IMR-90 (cell line): ENCODE measurements at regions not wholly inside any gene's neighbourhood (a gene's known extent, or its start where the extent isn't known, plus 50 kb on each side); places are given as distances from the start of the nearest gene placed in this dataset.

ENCODE experiments used
- ATAC-seq: fragments of 200-7000 bp; cut with Tn5 transposase; 2 replicates; pipeline ENCODE4 v1.9.1; 2020; ENCODE audit warnings: low read depth, mild to moderate bottlenecking, moderate library complexity
- BruUV-seq: library from RNA; stranded (reverse); fragments of 400-500 nt; replicated peaks from 2 replicates; lab custom pipeline; 2021; lab: Mats Ljungman, UMichigan
- CTCF ChIA-PET: fragments of 300-600 bp; formaldehyde crosslinking; extraction: SDS; loops from one replicate; lab custom pipeline; 2021; ENCODE audit warnings: antibody characterized with exemption; lab: Yijun Ruan, JAX
- POLR2A ChIA-PET: fragments of 300-600 bp; sonication (Branson Sonifier 250); formaldehyde crosslinking; loops from one replicate; lab custom pipeline; 2022; ENCODE audit warnings: antibody characterized with exemption; ENCODE audit not compliant: unreplicated experiment; lab: Charles Lee
- DNase-seq: peaks from one replicate; pipeline ENCODE4 v3.0.0; 2013
- H2AFZ ChIP-seq: replicated peaks from 2 replicates; pipeline ENCODE3; 2013; ENCODE audit warnings: low read length, mild to moderate bottlenecking; ENCODE audit not compliant: poor library complexity
- H2AK5ac ChIP-seq: 2 replicates; pipeline ENCODE4 v1.6.1; 2013; ENCODE audit warnings: low read depth, low read length, inconsistent platforms
- H2AK9ac ChIP-seq: replicated peaks from 2 replicates; pipeline ENCODE3; 2013; ENCODE audit warnings: mild to moderate bottlenecking, low read depth, low read length, moderate library complexity; ENCODE audit not compliant: poor library complexity
- H2BK120ac ChIP-seq: 2 replicates; pipeline ENCODE4 v1.6.1; 2013; ENCODE audit warnings: low read depth, low read length, inconsistent platforms
- H2BK15ac ChIP-seq: 3 replicates; pipeline ENCODE4 v1.6.1; 2013; ENCODE audit warnings: low read depth, low read length, inconsistent platforms
- H2BK20ac ChIP-seq: 2 replicates; pipeline ENCODE4 v1.6.1; 2013; ENCODE audit warnings: low read depth, mild to moderate bottlenecking, inconsistent platforms, low read length, moderate library complexity
- H2BK5ac ChIP-seq: 2 replicates; pipeline ENCODE4 v1.6.1; 2013; ENCODE audit warnings: mild to moderate bottlenecking, low read depth, low read length, inconsistent platforms; ENCODE audit not compliant: poor library complexity, severe bottlenecking
- H3K14ac ChIP-seq: replicated peaks from 2 replicates; pipeline ENCODE4 v1.6.1; 2013; ENCODE audit warnings: low read depth, low read length, inconsistent platforms
- H3K18ac ChIP-seq: 2 replicates; pipeline ENCODE4 v1.6.1; 2013; ENCODE audit warnings: low read depth, low read length, control low read depth
- H3K23ac ChIP-seq: 2 replicates; pipeline ENCODE4 v1.6.1; 2013; ENCODE audit warnings: low read depth, low read length, inconsistent platforms
- H3K27ac ChIP-seq: 2 replicates; pipeline ENCODE4 v1.5.1; 2013; ENCODE audit warnings: mild to moderate bottlenecking, control low read depth, low read length; ENCODE audit not compliant: insufficient read depth
- H3K27me3 ChIP-seq: 2 replicates; pipeline ENCODE4 v1.6.1; 2013; ENCODE audit warnings: low read length; ENCODE audit not compliant: control insufficient read depth, insufficient read depth
- H3K36me3 ChIP-seq: 2 replicates; pipeline ENCODE4 v1.6.1; 2013; ENCODE audit warnings: low read length, mixed read lengths; ENCODE audit not compliant: control insufficient read depth, insufficient read depth
- H3K4ac ChIP-seq: 2 replicates; pipeline ENCODE4 v1.6.1; 2013; ENCODE audit warnings: low read depth, low read length, inconsistent platforms
- H3K4me1 ChIP-seq: 2 replicates; pipeline ENCODE4 v1.6.1; 2013; ENCODE audit warnings: low read length, mixed read lengths; ENCODE audit not compliant: control insufficient read depth, insufficient read depth
- H3K4me2 ChIP-seq: 2 replicates; pipeline ENCODE4 v1.6.1; 2013; ENCODE audit warnings: low read depth, mild to moderate bottlenecking, control low read depth, low read length, moderate library complexity
- H3K4me3 ChIP-seq: 2 replicates; pipeline ENCODE4 v1.5.1; 2013; ENCODE audit warnings: low read depth, mild to moderate bottlenecking, control low read depth, low read length, moderate library complexity; ENCODE audit not compliant: insufficient read depth
- H3K56ac ChIP-seq: 2 replicates; pipeline ENCODE4 v1.6.1; 2013; ENCODE audit warnings: low read length, inconsistent platforms; ENCODE audit not compliant: insufficient read depth; ENCODE audit errors: extremely low read depth
- H3K79me1 ChIP-seq, 2 experiments: 2 replicates each; pipeline ENCODE4 v1.6.1; 2013; ENCODE audit warnings: low read length in 2 of 2, inconsistent platforms in 1 of 2, low read depth in 1 of 2
- H3K9ac ChIP-seq: 2 replicates; pipeline ENCODE4 v1.6.1; 2013; ENCODE audit warnings: low read depth, low read length, control low read depth
- H3K9me1 ChIP-seq: 2 replicates; pipeline ENCODE4 v1.6.1; 2013; ENCODE audit warnings: low read length, inconsistent platforms; ENCODE audit not compliant: insufficient read depth
- H3K9me3 ChIP-seq: 2 replicates; pipeline ENCODE4 v1.6.1; 2013; ENCODE audit warnings: low read length; ENCODE audit not compliant: control insufficient read depth, insufficient read depth
- H4K20me1 ChIP-seq: 2 replicates; pipeline ENCODE4 v1.6.1; 2013; ENCODE audit warnings: low read length, inconsistent platforms; ENCODE audit not compliant: insufficient read depth
- H4K5ac ChIP-seq: 2 replicates; pipeline ENCODE4 v1.6.1; 2013; ENCODE audit warnings: mild to moderate bottlenecking, low read depth, low read length, control low read depth
- H4K8ac ChIP-seq, 2 experiments: 2 replicates each; pipeline ENCODE4 v1.6.1; 2013; ENCODE audit warnings: low read depth in 2 of 2, low read length in 2 of 2, control low read depth in 1 of 2, inconsistent platforms in 1 of 2
- H4K91ac ChIP-seq: 2 replicates; pipeline ENCODE4 v1.6.1; 2013; ENCODE audit warnings: low read depth, low read length, inconsistent platforms; ENCODE audit not compliant: insufficient read depth
- BHLHE40 ChIP-seq: fragments of 150-350 bp; IDR thresholded peaks from 2 replicates; pipeline ENCODE4 v1.6.1; 2016; ENCODE audit warnings: mild to moderate bottlenecking, low read depth, low read length
- CEBPB ChIP-seq: IDR thresholded peaks from 2 replicates; pipeline ENCODE4 v1.6.1; 2012; ENCODE audit warnings: low read depth, low read length, improper control_type of control experiment
- CHD1 ChIP-seq: IDR thresholded peaks from 2 replicates; pipeline ENCODE4 v1.6.1; 2012; ENCODE audit warnings: low read depth, low read length, improper control_type of control experiment
- FOS ChIP-seq: fragments of 150-350 bp; IDR thresholded peaks from 2 replicates; pipeline ENCODE4 v1.6.1; 2016; ENCODE audit warnings: low read depth, low read length
- MAFK ChIP-seq: IDR thresholded peaks from 2 replicates; pipeline ENCODE4 v1.6.1; 2012; ENCODE audit warnings: low read depth, low read length, improper control_type of control experiment
- MAZ ChIP-seq: IDR thresholded peaks from 2 replicates; pipeline ENCODE4 v1.6.1; 2012; ENCODE audit warnings: low read depth, mild to moderate bottlenecking, low read length, improper control_type of control experiment, moderate library complexity, borderline replicate concordance
- MXI1 ChIP-seq: IDR thresholded peaks from 2 replicates; pipeline ENCODE4 v1.6.1; 2012; ENCODE audit warnings: low read depth, mild to moderate bottlenecking, low read length, moderate library complexity, borderline replicate concordance
- NFE2L2 ChIP-seq: fragments of 150-350 bp; IDR thresholded peaks from 2 replicates; pipeline ENCODE4 v1.6.1; 2016; ENCODE audit warnings: low read depth, mild to moderate bottlenecking, low read length
- POLR2A ChIP-seq: IDR thresholded peaks from 2 replicates; pipeline ENCODE4 v1.6.1; 2012; ENCODE audit warnings: mild to moderate bottlenecking, low read depth, low read length
- RAD21 ChIP-seq: IDR thresholded peaks from 2 replicates; pipeline ENCODE4 v1.6.1; 2012; ENCODE audit warnings: low read length, improper control_type of control experiment
- RCOR1 ChIP-seq: IDR thresholded peaks from 2 replicates; pipeline ENCODE4 v1.6.1; 2012; ENCODE audit warnings: mild to moderate bottlenecking, low read length, improper control_type of control experiment; ENCODE audit not compliant: insufficient replicate concordance
- WGBS, 2 experiments: methylation state at CpG; one replicate each; pipeline versions ENCODE4 v1.1.5 to v1.1.7; 2013; ENCODE audit warnings: missing lambda C conversion rate in 2 of 2; ENCODE audit not compliant: insufficient read length in 1 of 2; ENCODE audit errors: extremely low coverage in 2 of 2; 5-methylcytosine and 5-hydroxymethylcytosine counted together
- dilution Hi-C: fragments of 300-500 bp; cut with HindIII; formaldehyde crosslinking; loops from one replicate; pipeline ENCODE4 v1.14.3; 2018; ENCODE audit warnings: low sequenced_read_pairs; ENCODE audit not compliant: unreplicated experiment
- in situ Hi-C: fragments of 300-500 bp; cut with MboI; formaldehyde crosslinking; loops from 3 replicates; pipeline ENCODE4 v1.14.3; 2019; ENCODE audit warnings: low sequenced_read_pairs, inconsistent platforms, mixed read lengths
- intact Hi-C: fragments of 100-400 bp; cut with micrococcal nuclease; formaldehyde crosslinking; loops from 2 replicates; pipeline ENCODE4 v1.10.0; 2022
- TF ChIP-seq, protein P1 (sequence below): fragments of 150-350 bp; IDR thresholded peaks from 2 replicates; pipeline ENCODE4 v1.6.1; 2017; ENCODE audit warnings: mild to moderate bottlenecking, antibody characterized with exemption, low read length, low read depth
- TF ChIP-seq, protein P2 (sequence below): fragments of 150-350 bp; IDR thresholded peaks from 2 replicates; pipeline ENCODE4 v1.6.1; 2016; ENCODE audit warnings: low read depth, mild to moderate bottlenecking, low read length, moderate library complexity, borderline replicate concordance

DNA sequence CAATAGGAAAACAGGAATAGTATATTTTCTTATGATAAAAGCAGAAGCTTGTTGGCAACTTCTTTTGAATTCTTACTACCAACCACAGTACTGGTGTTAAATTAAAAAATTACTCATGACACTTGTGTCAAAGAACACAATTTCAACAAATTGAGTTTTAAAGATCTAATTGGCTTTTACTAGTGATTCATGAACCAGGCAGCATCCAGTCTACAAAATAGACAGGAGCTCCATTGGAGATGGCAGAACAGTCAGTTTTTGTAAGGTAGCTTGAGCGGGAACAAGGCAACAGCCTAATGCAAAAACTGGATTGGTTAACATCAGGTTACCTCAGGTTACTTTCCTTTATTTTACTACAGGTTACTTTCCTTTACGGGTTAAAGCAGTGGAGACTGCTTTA lies 181.3 kb upstream of the THBS1 start:
- Histone ChIP-seq H2BK5ac (no peak overlapping the region), H2BK120ac (no peak overlapping the region), H4K20me1 (no peaks in the 10 kb centered on the region), H3K79me1 (no peaks in the 10 kb centered on the region), H3K27me3 (no peaks in the 10 kb centered on the region), H4K91ac (no peak overlapping the region), H2AK9ac (no peak overlapping the region), H3K18ac (no peak overlapping the region), H3K36me3 (no peaks in the 10 kb centered on the region), H3K56ac (no peak overlapping the region), H3K9me1 (peaks cover 6% of the 10 kb centered on the region), H3K4me2 (no peak overlapping the region), H2AFZ (no peak overlapping the region), H3K4ac (no peak overlapping the region), H3K4me1 (peaks cover 5% of the 10 kb centered on the region), H3K23ac (no peak overlapping the region), H3K14ac (no peak overlapping the region), H3K9ac (no peak overlapping the region), H2BK20ac (no peak overlapping the region), H2AK5ac (no peak overlapping the region), H3K4me3 (no peak overlapping the region), H4K5ac (no peak overlapping the region), H4K8ac (no peak overlapping the region), H3K27ac (no peak overlapping the region), H2BK15ac (no peak overlapping the region), H3K9me3 (no peaks in the 10 kb centered on the region)
- ATAC-seq (no peak), DNase-seq (no peak)
- BruUV-seq = no TSS peak
- WGBS, 2 experiments = no CpG with 5 or more reads among the region's 2 CpGs
- dilution Hi-C loops = no loop called here
- ChIA-PET CTCF (no interaction called here), POLR2A (interaction anchor here (1.0 kb wide), 1 partner anchor 29 kb away, joined by 3 read pairs; no protein-coding TSS in a partner anchor)
- TF ChIP-seq RCOR1 (no peak), MAFK (no peak), MAZ (no peak), NFE2L2 (no peak), RAD21 (no peak), BHLHE40 (no peak), CEBPB (no peak), CHD1 (no peak), MXI1 (no peak), POLR2A (no peak), FOS (no peak)
- TF ChIP-seq, protein P1, sequence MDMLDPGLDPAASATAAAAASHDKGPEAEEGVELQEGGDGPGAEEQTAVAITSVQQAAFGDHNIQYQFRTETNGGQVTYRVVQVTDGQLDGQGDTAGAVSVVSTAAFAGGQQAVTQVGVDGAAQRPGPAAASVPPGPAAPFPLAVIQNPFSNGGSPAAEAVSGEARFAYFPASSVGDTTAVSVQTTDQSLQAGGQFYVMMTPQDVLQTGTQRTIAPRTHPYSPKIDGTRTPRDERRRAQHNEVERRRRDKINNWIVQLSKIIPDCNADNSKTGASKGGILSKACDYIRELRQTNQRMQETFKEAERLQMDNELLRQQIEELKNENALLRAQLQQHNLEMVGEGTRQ = no peak
- TF ChIP-seq, protein P2, sequence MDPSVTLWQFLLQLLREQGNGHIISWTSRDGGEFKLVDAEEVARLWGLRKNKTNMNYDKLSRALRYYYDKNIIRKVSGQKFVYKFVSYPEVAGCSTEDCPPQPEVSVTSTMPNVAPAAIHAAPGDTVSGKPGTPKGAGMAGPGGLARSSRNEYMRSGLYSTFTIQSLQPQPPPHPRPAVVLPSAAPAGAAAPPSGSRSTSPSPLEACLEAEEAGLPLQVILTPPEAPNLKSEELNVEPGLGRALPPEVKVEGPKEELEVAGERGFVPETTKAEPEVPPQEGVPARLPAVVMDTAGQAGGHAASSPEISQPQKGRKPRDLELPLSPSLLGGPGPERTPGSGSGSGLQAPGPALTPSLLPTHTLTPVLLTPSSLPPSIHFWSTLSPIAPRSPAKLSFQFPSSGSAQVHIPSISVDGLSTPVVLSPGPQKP = no peak
- in situ Hi-C loops = no loop called here
- intact Hi-C loops = no loop called here
